ENCODE measurements at regions not wholly inside any gene's neighbourhood (a gene's known extent, or its start where the extent isn't known, plus 50 kb on each side); places are given as distances from the start of the nearest gene placed in this dataset.

DNA sequence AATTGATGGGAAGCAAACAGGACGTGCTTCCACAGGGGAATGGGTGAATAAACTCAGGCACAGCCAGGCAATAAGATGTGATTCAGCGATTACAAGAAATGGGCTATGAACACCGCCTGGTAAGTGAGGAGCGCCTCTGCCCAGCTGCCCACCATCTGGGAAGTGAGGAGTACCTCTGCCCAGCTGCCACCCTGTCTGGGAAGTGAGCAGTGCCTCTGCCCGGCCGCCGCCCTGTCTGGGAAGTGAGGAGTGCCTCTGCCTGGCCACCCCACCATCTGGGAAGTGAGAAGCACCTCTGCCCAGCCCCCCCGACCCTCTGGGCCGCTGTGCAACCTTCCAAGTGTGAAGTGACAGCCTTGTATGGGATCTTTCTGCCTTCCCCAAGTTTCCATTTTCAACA, 73.2 kb upstream of the PRR5 start:
- H3K4me3 ChIP-seq (replicated peaks in 1 of 2; ENCODE audit: low read depth in 2 of 2, low read length in 2 of 2), result no peak overlapping the region
- TF ChIP-seq, protein P1, sequence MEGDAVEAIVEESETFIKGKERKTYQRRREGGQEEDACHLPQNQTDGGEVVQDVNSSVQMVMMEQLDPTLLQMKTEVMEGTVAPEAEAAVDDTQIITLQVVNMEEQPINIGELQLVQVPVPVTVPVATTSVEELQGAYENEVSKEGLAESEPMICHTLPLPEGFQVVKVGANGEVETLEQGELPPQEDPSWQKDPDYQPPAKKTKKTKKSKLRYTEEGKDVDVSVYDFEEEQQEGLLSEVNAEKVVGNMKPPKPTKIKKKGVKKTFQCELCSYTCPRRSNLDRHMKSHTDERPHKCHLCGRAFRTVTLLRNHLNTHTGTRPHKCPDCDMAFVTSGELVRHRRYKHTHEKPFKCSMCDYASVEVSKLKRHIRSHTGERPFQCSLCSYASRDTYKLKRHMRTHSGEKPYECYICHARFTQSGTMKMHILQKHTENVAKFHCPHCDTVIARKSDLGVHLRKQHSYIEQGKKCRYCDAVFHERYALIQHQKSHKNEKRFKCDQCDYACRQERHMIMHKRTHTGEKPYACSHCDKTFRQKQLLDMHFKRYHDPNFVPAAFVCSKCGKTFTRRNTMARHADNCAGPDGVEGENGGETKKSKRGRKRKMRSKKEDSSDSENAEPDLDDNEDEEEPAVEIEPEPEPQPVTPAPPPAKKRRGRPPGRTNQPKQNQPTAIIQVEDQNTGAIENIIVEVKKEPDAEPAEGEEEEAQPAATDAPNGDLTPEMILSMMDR (IDR thresholded peaks at IDR 0.05; ENCODE audit: low read depth, low read length), result no peak
- DNase-seq (ENCODE audit: low read depth in 2 of 2), result no peak

DNA sequence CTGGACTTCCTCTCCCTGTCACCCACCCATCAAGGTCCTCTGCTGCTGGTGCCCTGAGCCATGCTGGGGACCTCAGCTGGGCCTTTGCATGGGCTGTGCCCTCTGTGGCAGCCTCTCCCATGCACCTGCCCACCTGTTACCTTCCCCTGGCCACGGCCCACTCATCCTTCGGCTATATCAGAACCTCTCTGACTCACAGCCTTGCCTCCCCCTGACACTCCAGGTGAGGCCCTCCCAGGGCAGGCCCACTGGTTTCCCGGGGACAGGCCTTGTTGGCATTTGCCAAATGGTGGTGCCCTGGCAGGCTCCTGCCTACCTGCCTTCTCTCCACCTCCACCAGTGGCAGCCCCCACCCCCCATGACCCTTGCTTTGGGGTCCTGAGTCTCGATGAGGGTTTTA, 73.7 kb upstream of the PRR5 start:
- TF ChIP-seq, protein P1 (IDR thresholded peaks at IDR 0.05; ENCODE audit: low read depth, low read length), result no peak
- DNase-seq (ENCODE audit: low read depth in 2 of 2), result no peak

DNA sequence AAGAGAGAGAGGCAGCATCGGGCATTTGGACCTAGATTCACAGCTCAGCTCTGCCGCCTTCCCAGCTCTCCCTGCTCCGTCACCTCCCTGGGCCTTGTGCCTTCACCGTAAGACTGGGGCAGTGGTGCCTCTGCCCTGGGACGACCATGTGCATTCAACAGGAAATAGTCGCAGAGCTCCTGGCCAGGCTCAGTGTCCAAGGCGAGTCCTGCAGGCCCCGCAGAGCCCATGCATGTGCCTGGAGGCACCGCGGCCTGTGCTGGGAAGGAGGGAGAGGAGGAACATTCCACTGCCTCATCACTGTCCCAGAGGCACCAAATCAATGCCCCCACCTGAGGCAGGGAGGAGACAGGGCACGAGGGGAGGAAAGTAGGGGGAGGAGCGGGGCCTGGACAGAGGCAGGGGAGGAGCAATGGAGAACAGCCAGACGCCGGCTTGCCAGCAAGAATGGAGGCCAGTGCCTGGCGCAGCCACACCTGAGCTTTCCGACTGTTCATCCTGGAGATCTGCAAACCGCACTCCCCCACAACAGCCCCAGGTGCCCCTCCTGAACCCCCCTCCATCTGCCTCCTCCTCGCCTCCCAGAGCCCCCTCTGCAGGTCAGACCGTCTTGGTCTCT, 74.4 kb upstream of the PRR5 start:
- TF ChIP-seq, protein P1 (IDR thresholded peaks at IDR 0.05; ENCODE audit: low read depth, low read length), result no peak
- H3K4me3 ChIP-seq (replicated peaks in 1 of 2; ENCODE audit: low read depth in 2 of 2, low read length in 2 of 2), result no peak overlapping the region
- DNase-seq (ENCODE audit: low read depth in 2 of 2), result no peak

More for the DNA sequence above, 73.7 kb upstream of the PRR5 start:
- H3K4me3 ChIP-seq (replicated peaks in 1 of 2; ENCODE audit: low read depth in 2 of 2, low read length in 2 of 2), result no peak overlapping the region

DNA sequence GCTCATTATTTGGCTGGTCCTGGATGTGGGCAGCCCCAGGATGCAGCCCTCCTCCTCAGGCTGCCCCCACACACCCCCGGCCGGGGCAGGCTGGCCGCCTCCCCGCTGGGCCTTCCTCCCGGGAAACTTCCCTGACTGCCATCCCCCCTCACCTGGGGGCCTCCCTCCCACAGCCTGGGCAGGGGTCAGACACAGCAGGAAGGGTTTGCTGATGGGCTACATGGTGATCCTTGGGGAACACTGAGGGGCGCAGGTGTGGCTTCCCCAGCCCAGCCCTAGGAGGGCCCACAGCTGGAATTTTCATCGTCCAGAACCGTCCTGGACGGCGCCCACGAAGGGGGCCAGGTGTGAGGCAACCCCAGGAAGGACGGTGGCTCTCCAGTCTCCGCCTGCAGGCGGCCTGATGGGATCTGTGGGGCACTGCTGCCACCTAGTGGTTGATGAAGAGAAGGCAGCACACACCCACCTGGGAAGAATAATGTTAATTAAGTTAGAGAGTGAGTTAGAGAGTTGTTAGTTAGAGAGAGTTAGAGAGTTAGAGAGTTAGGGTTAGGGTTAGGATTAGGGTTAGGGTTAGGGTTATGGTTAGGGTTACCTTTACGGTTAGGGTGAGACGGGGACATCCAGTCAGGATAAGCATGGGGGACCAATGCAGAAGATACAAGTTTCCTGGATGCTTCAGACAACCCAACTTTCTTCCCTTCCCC, 75.9 kb upstream of the PRR5 start:
- peak; percentile 64 to 67 for DNase-seq (ENCODE audit: low read depth in 2 of 2)
- no peak overlapping the region for H3K4me3 ChIP-seq (replicated peaks in 1 of 2; ENCODE audit: low read depth in 2 of 2, low read length in 2 of 2)
- TF ChIP-seq, protein P1 (IDR thresholded peaks at IDR 0.05; ENCODE audit: low read depth, low read length), result peak; percentile 95

DNA sequence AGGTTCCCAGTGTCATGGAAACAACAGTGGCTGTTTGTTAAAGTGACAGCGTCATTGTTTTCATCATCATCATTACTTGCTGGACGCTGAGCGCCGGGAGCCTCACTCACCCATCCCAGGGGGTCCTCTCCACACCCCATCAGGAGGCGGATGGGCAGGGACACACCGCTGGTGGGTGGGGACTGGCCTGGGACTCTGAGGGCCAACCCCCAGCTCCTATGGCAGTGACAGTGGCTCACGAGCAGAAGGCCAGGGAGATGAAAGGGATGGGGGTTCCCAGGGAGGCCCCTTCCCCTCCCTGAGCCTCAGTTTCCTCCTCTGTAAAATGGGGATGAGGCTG, 76.6 kb upstream of the PRR5 start:
- H3K4me3 ChIP-seq (replicated peaks in 1 of 2; ENCODE audit: low read depth in 2 of 2, low read length in 2 of 2), result no peak overlapping the region
- TF ChIP-seq, protein P1 (IDR thresholded peaks at IDR 0.05; ENCODE audit: low read depth, low read length), result no peak
- DNase-seq (ENCODE audit: low read depth in 2 of 2), result no peak

DNA sequence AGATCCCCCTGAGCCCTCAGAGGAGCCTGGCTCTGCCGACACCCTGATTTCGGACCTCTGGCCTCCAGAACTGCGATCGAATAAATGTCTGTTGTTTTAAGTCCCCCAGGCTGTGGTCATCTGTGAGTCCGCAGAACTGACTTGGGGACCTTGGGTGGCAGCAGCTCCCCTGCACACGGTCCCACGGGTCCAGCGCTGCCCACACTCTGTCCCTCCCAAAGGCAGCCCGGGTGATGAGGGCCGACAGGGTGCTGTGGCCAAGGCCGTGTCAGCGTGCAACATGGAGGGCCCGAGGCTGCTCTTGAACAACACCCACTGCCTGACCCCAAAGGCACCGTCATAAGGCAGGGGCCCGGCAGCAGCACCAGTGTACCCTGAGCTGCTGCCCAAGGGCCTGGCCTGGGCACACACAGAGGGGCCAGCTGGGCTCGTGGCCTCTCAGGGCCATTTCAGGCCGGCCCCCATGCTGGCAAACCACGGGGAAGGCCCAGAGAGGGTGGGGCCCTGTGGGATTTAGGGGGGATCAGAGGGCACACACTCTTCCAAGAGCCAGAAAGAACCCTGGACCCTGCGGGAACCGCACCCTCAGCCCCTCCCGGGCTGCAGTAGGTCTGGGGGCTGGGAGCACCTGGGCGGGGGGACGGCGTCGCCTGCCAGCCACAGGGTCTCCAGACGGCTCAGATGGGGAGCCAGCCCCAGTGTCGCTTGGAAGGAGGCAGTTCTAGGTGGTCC, 77.1 kb upstream of the PRR5 start:
- no peak overlapping the region for H3K4me3 ChIP-seq (replicated peaks in 1 of 2; ENCODE audit: low read depth in 2 of 2, low read length in 2 of 2)
- TF ChIP-seq, protein P1 (IDR thresholded peaks at IDR 0.05; ENCODE audit: low read depth, low read length), result no peak
- DNase-seq (ENCODE audit: low read depth in 2 of 2), result no peak
